Epithelial cell of proximal tubule (primary cell): ENCODE measurements at regions not wholly inside any gene's neighbourhood (a gene's known extent, or its start where the extent isn't known, plus 50 kb on each side); places are given as distances from the start of the nearest gene placed in this dataset.

Experiments
- DNase-seq: peaks from one replicate; pipeline ENCODE4 v3.0.0-alpha.2; 2011; ENCODE audit warnings: low read depth
- H3K4me3 ChIP-seq: 2 replicates; pipeline ENCODE4 v1.5.1; 2011; ENCODE audit warnings: low read depth, mild to moderate bottlenecking, low read length
- CTCF ChIP-seq: conservative IDR thresholded peaks from 2 replicates; pipeline ENCODE4 v1.5.1; 2012; ENCODE audit warnings: low read depth, mild to moderate bottlenecking, low read length

- H3K4me3 ChIP-seq: no peak overlapping the region
- no peak for DNase-seq
- no peak for TF ChIP-seq CTCF
These were observed 245.7 kb upstream of the CTAGE1 start for GRCh38 chr18:22663378-22663777.

DNA sequence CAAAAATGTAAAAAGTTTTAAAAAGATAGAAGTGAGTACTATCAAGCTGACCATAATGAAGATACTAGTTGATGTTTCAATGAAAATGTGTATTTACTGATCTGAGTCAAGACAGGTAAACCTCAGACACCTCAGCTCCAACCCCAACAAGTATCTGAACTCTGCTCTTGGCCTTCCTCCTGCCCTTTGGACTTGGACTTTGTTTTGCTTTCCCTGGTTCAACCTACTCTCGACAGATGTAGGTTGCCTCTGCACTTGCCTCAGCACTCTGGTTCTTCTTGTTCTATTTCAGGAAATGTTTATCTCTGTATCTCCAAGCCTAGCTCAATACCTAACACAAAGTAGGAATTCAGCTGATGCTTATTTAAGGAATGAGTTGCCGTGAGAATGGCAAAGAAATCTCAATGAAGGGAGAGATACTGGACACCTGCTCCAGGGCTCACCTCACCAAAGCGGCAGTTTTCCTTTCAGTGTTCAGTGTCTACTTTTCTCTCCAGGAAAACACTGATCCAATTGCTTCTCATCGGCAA lies 248.8 kb upstream of the CTAGE1 start:
- no peak overlapping the region for H3K4me3 ChIP-seq
- no peak for TF ChIP-seq CTCF
- DNase-seq: no peak

- no peak for DNase-seq
- H3K4me3 ChIP-seq: no peak overlapping the region
- no peak for TF ChIP-seq CTCF
These were observed 249.4 kb upstream of the CTAGE1 start for GRCh38 chr18:22667156-22667555.

GRCh38 chr18:22667616-22668422 lies 250.1 kb upstream of the CTAGE1 start:
- H3K4me3 ChIP-seq: no peak overlapping the region
- no peak for DNase-seq
- TF ChIP-seq CTCF: no peak

DNA sequence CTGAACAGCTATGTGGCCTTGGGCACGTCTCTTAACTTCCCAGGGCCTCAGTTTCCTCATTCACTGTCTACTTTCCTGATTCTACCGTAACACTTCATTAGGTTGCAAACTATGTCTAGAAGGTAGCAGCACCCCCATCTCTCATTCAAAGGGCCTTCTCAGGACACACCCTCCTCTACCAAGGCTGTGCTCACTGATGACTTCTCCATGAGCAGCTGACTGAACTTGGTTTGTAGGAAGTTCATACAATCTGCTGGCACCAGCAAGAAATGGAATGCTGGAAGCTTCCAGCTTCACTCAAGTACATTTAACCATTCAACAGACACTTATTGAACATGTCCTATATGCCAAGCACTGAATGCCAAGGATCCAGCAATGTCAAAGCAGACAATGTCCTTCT lies 250.8 kb upstream of the CTAGE1 start:
- TF ChIP-seq CTCF: no peak
- no peak overlapping the region for H3K4me3 ChIP-seq
- DNase-seq: no peak

DNA sequence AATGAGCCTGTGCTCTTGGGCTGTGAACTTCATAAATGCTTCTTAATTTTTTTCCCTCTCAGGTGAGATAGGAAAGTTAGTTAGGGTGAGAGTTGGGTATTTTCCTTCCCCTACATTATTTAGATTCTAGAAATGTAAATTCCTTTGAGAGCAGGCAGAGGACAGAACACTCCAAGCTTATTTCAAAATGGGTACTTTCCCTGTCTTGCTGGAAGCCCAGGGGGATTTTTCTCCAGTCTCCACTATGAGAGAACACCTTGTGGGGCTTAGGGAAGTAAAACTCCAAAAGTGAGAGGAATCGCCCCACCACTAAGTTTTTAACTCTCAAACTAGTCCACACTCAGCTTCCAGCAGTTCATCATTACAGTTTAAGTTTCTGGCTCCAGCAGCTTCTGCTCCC lies 253.2 kb upstream of the CTAGE1 start:
- H3K4me3 ChIP-seq: no peak overlapping the region
- TF ChIP-seq CTCF: no peak
- no peak for DNase-seq
